PC-9 (cell line): ENCODE measurements at regions not wholly inside any gene's neighbourhood (a gene's known extent, or its start where the extent isn't known, plus 50 kb on each side); places are given as distances from the start of the nearest gene placed in this dataset.

Experiments
- BruUV-seq: library from RNA; stranded (reverse); fragments of 400-500 nt; replicated peaks from 2 replicates; lab custom pipeline; 2021; lab: Mats Ljungman, UMichigan
- CTCF ChIA-PET: fragments of 300-600 bp; sonication (Branson Sonifier 250); formaldehyde crosslinking; loops from one replicate; lab custom pipeline; 2022; ENCODE audit warnings: antibody characterized with exemption; lab: Charles Lee
- POLR2A ChIA-PET: fragments of 300-600 bp; sonication (Branson Sonifier 250); formaldehyde crosslinking; loops from one replicate; lab custom pipeline; 2022; ENCODE audit warnings: antibody characterized with exemption; ENCODE audit not compliant: unreplicated experiment; lab: Charles Lee
- DNase-seq, 2 experiments: peaks; one replicate each; pipeline versions ENCODE4 v3.0.0 to v3.0.0-alpha.2; 2015 to 2022; ENCODE audit warnings: mixed read lengths in 1 of 2
- H2AFZ ChIP-seq: fragments of 200-600 bp; sonication (generic); 2 replicates; pipeline ENCODE4 v1.8.1; 2017; ENCODE audit warnings: antibody characterized with exemption
- H3F3A ChIP-seq: fragments of 200-600 bp; sonication (generic); 2 replicates; pipeline ENCODE4 v1.8.1; 2017; ENCODE audit warnings: antibody characterized with exemption, mild to moderate bottlenecking, low read depth; ENCODE audit not compliant: insufficient read depth
- H3K27ac ChIP-seq: fragments of 200-600 bp; sonication (generic); 2 replicates; pipeline ENCODE4 v1.6.1; 2016; ENCODE audit warnings: mixed run types
- H3K27me3 ChIP-seq: fragments of 200-600 bp; sonication (generic); 2 replicates; pipeline ENCODE4 v1.6.1; 2016; ENCODE audit warnings: low read depth, mixed run types; ENCODE audit not compliant: insufficient read depth
- H3K36me3 ChIP-seq: fragments of 200-600 bp; sonication (generic); 2 replicates; pipeline ENCODE4 v1.6.1; 2016; ENCODE audit warnings: low read depth, mixed run types
- H3K4me1 ChIP-seq: fragments of 200-600 bp; sonication (generic); replicated peaks from 2 replicates; pipeline ENCODE4 v1.6.1; 2016; ENCODE audit warnings: mixed run types; ENCODE audit not compliant: insufficient read depth
- H3K4me2 ChIP-seq: fragments of 200-600 bp; sonication (generic); 2 replicates; pipeline ENCODE4 v1.6.1; 2017; ENCODE audit warnings: mixed run types
- H3K4me3 ChIP-seq: fragments of 200-600 bp; sonication (generic); 2 replicates; pipeline ENCODE4 v1.6.1; 2016; ENCODE audit warnings: mixed run types
- H3K79me2 ChIP-seq: fragments of 200-600 bp; sonication (generic); 2 replicates; pipeline ENCODE4 v1.6.1; 2017; ENCODE audit warnings: low read depth, mixed run types
- H3K9me2 ChIP-seq: fragments of 200-600 bp; sonication (generic); 2 replicates; pipeline ENCODE4 v1.8.1; 2017; ENCODE audit warnings: mild to moderate bottlenecking; ENCODE audit not compliant: insufficient read depth
- H3K9me3 ChIP-seq: fragments of 200-600 bp; sonication (generic); 2 replicates; pipeline ENCODE4 v1.8.1; 2016; ENCODE audit warnings: low read depth; ENCODE audit not compliant: insufficient read depth
- H4K20me1 ChIP-seq: fragments of 200-600 bp; sonication (generic); 2 replicates; pipeline ENCODE4 v1.8.1; 2017; ENCODE audit not compliant: insufficient read depth
- EZH2 ChIP-seq: fragments of 200-600 bp; sonication (generic); IDR thresholded peaks from 2 replicates; pipeline ENCODE4 v1.8.0; 2017; ENCODE audit warnings: antibody characterized with exemption, low read depth
- intact Hi-C: fragments of 100-400 bp; cut with micrococcal nuclease; formaldehyde crosslinking; loops from one replicate; pipeline ENCODE4 v1.10.0; 2022; ENCODE audit not compliant: unreplicated experiment
- TF ChIP-seq, protein P1 (sequence below): fragments of 200-600 bp; sonication (generic); conservative IDR thresholded peaks from 2 replicates; pipeline ENCODE4 v1.6.1; 2017; ENCODE audit warnings: mixed run types, antibody characterized with exemption, mild to moderate bottlenecking, moderate library complexity

DNA sequence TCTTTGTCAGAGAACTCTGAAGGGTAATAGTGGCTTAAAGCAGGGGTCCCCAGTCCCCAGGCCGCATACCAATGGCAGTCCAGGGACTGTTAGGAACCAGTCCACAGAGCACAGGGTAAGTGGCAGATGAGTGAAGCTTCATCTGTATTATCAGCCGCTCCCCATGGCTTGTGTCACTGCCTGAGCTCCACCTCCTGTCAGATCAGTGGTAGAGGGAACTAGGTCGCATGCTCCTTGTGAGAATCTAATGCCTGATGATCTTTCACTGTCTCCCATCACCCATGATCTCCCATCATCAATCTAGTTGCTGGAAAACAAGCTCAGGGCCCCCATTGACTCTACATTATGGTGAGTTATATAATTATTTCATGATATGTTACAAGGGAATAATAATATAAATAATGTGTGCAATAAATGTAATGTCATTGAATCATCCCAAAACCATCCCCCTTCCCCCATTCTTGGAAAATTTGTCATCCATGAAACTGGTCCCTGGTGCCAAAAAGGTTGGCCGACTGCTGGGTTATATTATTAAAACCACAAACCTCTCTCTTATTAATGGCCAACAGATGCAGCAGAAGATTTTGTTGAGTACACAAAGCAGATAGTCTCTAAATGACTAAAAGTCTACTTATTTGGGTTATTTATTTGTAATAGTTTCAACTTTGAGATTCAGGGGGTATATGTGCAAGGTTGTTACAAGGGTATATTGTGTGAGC, 782.7 kb downstream of the CDH11 start:
- no TSS peak for BruUV-seq
- no peak overlapping the region for H3K27ac ChIP-seq
- CTCF ChIA-PET, result no interaction called here
- no peaks in the 10 kb centered on the region for H3K9me3 ChIP-seq
- no peaks in the 10 kb centered on the region for H3K4me1 ChIP-seq
- intact Hi-C loops, result no loop called here
- no peaks in the 10 kb centered on the region for H3K9me2 ChIP-seq
- no peak overlapping the region for H3K4me2 ChIP-seq
- no peak overlapping the region for H3K4me3 ChIP-seq
- POLR2A ChIA-PET, result no interaction called here
- no peaks in the 10 kb centered on the region for H3F3A ChIP-seq
- no peaks in the 10 kb centered on the region for H3K36me3 ChIP-seq
- H2AFZ ChIP-seq, result no peak overlapping the region
- no peaks in the 10 kb centered on the region for H4K20me1 ChIP-seq
- TF ChIP-seq EZH2, result no peak
- TF ChIP-seq, protein P1, sequence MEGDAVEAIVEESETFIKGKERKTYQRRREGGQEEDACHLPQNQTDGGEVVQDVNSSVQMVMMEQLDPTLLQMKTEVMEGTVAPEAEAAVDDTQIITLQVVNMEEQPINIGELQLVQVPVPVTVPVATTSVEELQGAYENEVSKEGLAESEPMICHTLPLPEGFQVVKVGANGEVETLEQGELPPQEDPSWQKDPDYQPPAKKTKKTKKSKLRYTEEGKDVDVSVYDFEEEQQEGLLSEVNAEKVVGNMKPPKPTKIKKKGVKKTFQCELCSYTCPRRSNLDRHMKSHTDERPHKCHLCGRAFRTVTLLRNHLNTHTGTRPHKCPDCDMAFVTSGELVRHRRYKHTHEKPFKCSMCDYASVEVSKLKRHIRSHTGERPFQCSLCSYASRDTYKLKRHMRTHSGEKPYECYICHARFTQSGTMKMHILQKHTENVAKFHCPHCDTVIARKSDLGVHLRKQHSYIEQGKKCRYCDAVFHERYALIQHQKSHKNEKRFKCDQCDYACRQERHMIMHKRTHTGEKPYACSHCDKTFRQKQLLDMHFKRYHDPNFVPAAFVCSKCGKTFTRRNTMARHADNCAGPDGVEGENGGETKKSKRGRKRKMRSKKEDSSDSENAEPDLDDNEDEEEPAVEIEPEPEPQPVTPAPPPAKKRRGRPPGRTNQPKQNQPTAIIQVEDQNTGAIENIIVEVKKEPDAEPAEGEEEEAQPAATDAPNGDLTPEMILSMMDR, result no peak
- no peaks in the 10 kb centered on the region for H3K79me2 ChIP-seq
- H3K27me3 ChIP-seq, result no peaks in the 10 kb centered on the region
- no peak for DNase-seq

DNA sequence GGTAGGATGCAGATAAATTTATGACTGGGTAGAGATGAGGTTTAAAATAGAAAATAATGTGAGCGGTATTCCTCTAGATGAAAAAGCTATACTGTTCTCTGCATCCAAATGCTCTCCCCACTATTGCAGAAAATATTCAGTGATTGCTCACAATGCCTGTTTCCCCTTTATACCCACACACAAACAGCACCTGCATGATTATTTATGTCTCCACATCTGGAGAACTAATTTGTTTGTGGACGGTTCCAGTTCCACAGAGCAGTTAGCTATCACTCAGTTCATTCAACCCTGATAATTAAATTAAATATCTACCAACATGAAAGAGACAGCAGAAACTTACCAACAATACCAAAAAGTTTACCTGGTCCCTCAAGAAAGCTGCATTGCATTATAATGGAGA, 800.0 kb downstream of the CDH11 start:
- Histone ChIP-seq H3K27me3 (no peaks in the 10 kb centered on the region), H3K4me2 (no peak overlapping the region), H3K27ac (no peak overlapping the region), H3K9me2 (no peaks in the 10 kb centered on the region), H3K79me2 (no peaks in the 10 kb centered on the region), H3F3A (no peaks in the 10 kb centered on the region), H3K9me3 (no peaks in the 10 kb centered on the region), H3K4me1 (no peaks in the 10 kb centered on the region), H3K36me3 (no peaks in the 10 kb centered on the region), H2AFZ (no peak overlapping the region), H4K20me1 (no peaks in the 10 kb centered on the region; the same call in 1 of the 2 replicates), H3K4me3 (no peak overlapping the region)
- TF ChIP-seq, protein P1, result no peak
- TF ChIP-seq EZH2, result no peak
- ChIA-PET CTCF (no interaction called here), POLR2A (no interaction called here)
- intact Hi-C loops, result no loop called here
- DNase-seq, result no peak
- no TSS peak for BruUV-seq

DNA sequence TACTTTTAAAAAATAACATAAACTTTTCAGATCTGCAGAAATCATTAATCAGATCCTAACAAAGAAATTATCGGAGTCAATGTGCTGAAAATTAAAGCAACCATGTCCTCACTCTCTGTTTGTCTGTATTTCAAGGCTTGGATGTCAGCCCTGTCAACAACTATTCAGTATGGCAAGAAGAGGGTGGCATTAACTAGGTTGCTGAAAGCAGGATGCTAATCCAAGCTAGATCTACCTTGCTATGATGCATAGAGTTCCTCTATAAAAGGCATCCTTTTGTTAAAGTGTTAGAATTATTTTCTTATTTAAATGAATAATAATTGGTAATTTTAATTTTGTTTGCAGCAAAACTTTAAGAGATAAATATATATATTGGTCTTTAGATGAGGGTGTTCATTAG, 800.8 kb downstream of the CDH11 start:
- DNase-seq, result no peak
- Histone ChIP-seq H3K4me1 (no peaks in the 10 kb centered on the region), H3K4me3 (no peak overlapping the region), H3K27ac (no peak overlapping the region), H3K9me2 (no peaks in the 10 kb centered on the region), H3F3A (no peaks in the 10 kb centered on the region), H3K4me2 (no peak overlapping the region), H3K79me2 (no peaks in the 10 kb centered on the region), H3K27me3 (no peaks in the 10 kb centered on the region), H2AFZ (no peak overlapping the region), H4K20me1 (no peaks in the 10 kb centered on the region; the same call in 1 of the 2 replicates), H3K36me3 (no peaks in the 10 kb centered on the region), H3K9me3 (no peaks in the 10 kb centered on the region)
- no TSS peak for BruUV-seq
- intact Hi-C loops, result no loop called here
- ChIA-PET CTCF (no interaction called here), POLR2A (no interaction called here)
- no peak for TF ChIP-seq EZH2
- TF ChIP-seq, protein P1, result no peak
